HS-5 (cell line): ENCODE measurements at regions not wholly inside any gene's neighbourhood (a gene's known extent, or its start where the extent isn't known, plus 50 kb on each side); places are given as distances from the start of the nearest gene placed in this dataset.

Experiments
- DNase-seq: peaks from one replicate; pipeline ENCODE4 v3.0.0-alpha.2; 2012; ENCODE audit warnings: low read depth

DNA sequence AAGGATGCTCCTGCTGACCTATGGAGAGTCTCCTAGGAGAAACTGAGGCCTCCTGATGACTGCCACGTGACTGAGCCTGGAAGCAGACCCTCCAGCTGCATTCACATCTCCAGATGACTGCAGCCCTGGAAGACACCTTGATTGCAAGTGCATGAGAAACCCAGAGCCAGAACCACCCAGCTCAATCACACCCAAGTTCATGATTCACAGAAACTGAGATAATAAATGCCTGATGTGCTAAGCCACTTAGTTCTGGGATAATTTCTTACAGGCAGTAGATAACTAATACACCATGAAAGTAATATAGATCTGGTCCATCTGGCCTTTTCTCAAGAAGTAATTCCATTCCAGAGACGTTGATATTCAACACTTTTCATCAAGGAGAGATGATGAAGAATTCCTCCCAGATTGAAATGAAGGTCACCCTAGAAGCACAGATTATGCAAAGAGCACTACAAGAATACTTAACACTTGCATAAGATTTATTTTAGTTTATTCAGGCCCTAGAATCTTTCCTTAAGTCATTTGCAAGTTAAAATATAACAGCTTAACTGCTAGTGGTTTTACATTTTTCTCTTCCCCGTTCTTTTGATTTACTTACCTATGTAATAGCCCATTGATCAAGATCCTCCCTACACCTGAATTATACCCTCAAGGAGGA, 208.2 kb upstream of the INHBA start:
- DNase-seq, result no peak

DNA sequence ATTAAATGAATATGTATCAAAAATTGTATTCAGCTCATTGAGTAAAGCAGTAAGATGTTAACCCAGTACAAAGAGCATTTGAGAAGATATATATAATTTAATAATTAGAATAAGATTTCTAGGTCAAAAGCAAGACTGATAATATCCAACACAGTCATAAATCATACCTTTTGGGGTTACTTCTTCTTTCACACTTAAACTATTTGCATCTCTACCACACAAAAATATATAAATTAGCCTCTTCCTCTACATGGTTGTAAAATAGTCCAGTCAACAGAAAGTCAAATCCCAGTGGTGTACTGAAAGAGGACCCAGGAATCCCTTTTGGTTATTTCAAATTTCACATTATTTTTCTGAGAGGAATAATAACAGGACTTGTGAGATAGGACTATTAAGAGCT, 204.6 kb upstream of the INHBA start:
- DNase-seq, result no peak

DNA sequence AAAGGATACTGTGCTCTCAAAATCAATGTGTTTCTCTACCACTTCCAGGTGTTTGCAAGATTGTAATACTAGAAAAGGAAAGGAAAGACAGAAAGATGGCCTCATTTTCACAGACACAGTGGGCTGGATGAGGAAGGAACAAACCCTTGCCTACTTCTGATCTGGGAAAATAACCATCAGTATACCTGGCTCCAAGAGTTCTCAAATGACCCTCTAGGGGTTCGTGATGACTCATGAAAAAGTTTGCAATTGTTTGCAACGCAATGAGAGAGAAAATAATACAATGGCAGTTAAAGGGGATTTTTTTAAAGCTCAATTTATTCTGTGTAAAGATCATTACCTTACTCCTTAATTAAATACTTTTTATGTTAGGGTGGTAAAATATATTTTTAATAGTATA, 197.6 kb upstream of the INHBA start:
- no peak for DNase-seq

DNA sequence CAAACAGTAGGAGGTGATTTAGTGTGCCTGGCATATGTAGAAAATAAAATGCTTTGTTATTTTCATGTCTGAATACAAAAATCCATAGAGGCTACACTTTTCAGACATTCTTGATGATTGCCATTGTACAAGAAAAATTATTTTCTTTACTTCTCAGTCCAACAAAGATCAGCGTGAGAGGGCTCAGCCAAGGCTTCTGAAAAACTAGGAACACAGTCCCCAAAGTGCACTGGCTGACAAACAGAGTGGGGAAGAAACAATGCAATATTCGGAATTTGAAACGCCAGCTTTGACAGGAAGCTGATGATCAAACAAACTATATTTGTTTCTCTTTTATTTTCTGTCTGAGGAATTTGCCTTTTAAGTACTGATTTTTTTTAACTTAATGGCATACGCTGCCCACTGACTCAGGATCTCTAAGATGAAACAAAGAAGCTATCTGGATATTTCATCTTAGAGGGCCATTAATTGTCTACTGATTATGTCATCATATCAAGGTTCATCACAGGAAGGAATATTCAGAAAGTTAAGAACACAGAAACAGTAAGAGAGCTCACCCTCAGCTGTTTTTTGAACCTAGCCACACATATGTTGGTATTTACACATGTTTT, 197.0 kb upstream of the INHBA start:
- no peak for DNase-seq

- no peak for DNase-seq
These were observed 190.8 kb upstream of the INHBA start for GRCh38 chr7:41893656-41894055.

GRCh38 chr7:41892356-41893100, 189.6 kb upstream of the INHBA start:
- DNase-seq, result no peak

GRCh38 chr7:41891950-41892349, 189.1 kb upstream of the INHBA start:
- DNase-seq, result no peak

- no peak for DNase-seq
These were observed 187.9 kb upstream of the INHBA start for GRCh38 chr7:41890631-41891274.

- DNase-seq, result no peak
These were observed 186.6 kb upstream of the INHBA start for GRCh38 chr7:41889472-41889871.

DNA sequence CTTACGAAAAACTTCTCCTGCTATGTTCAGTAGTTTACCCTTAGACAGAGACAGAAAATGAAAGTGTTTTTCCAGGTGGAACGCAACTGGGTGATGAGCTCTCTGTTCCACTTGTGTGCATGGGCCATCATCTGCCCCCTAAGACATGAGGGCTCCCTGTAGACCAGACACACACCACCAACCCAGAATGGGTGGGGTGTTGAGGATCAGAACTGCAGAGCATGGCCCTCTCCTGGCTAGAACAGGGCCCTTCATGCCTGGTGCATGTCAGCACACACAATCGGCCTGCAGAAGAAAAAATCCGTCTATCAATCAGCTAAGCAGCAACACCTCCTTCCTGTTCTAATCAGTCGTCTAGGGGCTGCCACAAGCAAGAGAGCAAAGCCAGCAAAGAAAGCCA, 186.2 kb upstream of the INHBA start:
- DNase-seq, result no peak

- no peak for DNase-seq
These were observed 184.5 kb upstream of the INHBA start for GRCh38 chr7:41887416-41887815.

DNA sequence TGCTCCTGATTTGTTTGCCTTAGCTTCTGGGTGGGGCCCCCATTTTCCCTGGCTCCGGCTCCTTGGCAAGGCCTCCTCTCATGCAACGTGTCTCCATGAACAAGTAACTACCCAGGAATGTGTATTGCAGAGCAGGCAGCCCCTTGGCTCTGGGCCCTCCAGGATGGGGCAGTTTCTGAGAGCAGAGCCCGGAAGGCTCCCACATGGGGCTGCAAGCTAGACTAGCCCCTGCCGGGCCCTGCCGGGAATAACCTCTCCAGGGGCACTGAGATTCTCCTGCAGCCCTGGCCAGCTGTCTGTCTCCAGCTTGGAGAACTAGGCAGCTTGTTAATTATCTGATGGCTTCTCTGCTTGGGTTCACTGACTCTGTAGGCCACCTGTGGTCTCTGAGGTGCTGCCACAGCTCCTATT, 184.0 kb upstream of the INHBA start:
- DNase-seq, result peak; percentile 62

DNA sequence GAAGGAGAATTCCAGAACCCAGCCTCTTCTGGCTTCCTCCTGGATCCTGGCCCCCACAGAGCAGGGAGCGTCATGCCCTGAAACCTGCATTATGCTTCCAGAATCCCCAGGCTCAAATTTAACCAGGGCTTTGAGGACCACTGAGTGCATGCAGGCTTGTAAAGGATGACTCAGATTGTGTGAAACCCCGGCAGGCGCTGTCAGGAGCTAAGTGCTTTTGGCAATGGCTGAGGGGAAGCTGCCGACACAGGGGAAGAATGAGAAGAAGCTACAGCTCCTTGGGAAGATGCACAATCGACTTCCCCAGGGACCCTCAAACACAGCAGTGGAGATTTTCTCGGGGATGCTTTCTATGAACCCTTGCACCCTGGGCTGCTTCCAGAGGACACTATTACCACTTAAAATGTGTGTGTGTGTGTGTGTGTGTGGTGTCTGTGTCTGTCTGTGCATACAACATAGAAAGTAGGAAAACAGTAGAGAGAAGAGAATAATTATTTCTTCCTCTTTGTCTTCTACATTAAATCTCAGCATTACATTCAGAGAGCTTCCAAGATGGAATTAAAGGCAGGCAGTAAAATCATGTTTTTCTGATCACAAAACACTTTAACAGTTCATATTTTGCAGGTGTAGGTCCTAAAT, 183.5 kb upstream of the INHBA start:
- peak; percentile 76 for DNase-seq

GRCh38 chr7:41885748-41886147, 182.9 kb upstream of the INHBA start:
- DNase-seq, result no peak

GRCh38 chr7:41885078-41885477, 182.2 kb upstream of the INHBA start:
- no peak for DNase-seq

DNA sequence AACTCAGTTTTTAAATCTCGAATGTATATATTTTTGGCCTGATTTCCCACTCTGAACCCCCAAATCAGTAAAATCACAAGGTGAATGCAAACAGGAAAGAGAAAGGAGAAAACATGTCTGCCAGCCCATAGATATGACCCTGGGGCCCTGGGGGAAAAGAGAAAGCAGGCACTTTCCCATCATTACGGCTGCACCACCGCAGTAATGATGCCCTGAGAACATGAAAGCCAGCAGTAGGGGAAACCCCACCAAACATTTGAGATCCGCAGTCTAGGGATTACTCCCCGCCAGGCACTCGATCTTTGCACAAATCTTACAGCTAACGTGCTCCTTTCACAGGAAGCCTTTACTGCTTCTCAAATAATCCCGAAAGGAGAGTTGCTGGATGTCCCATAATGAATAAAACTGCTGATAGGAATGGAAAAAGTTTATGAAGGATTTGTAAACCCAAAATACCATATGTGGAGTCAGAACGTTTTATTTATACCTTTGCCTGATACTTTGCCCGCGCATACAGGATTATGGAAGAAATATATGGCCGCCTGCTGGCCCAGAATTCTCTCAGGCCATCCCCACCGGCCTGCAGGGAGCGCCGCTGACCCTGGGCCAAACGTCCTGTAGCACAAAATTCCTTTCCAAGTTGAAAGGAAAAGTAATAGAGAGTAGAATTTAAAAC, 180.0 kb upstream of the INHBA start:
- DNase-seq, result no peak

GRCh38 chr7:41882256-41882655, 179.4 kb upstream of the INHBA start:
- DNase-seq, result no peak

DNA sequence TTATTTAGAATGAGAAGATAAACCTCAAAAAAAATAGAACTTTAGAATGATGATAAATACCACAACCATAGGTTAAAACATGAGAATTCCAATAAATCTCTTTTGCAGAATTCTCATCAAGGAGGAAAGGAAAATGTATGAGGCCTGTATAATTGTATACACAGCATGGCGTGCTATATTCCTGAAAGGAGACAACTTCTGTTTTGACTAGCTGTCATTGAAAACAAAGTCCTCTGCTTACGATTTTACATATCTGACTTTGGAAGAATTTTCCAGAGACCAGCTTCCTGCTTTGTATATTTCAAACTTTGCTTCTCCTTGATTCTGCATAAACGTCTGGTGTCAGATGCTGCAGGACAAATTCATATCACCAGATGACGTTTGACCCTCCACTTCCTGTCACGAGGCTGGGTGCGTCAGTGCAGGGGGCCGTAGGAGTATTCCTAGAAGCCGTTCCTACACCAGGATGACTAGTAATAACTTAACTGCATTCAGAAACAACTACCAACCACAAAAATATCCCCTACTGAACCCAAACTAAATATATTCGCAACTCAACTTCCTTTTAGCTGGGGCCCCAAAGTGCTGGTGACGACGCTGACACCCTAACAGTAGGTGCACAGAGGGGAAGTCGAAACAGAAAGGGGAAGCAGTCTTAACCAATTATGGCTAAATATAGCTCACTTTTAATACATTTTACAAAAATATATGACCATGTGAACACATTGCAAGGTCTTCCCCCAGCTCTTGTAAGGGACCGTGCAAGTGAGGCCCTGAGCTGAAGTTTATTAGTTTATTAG, 178.6 kb upstream of the INHBA start:
- DNase-seq, result no peak

DNA sequence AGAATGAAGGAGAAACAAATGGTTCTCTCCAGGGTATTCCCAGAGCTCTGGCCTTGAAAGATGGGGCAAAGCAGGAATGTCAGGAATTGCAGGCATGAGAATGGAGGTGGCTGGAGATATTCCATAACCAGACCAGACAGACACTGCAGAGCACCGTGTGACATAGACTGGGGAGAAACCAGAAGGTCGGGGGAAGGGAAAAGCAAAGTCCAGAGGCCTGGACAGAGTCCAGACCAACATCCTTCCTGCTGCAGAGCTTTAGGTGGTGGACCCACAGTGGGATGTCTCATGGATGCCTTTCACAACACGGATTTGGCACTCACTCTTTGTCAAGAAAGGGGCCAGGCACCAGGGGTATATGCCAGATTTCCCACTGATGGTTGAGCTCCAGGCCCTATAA, 177.2 kb upstream of the INHBA start:
- peak; percentile 89 for DNase-seq

DNA sequence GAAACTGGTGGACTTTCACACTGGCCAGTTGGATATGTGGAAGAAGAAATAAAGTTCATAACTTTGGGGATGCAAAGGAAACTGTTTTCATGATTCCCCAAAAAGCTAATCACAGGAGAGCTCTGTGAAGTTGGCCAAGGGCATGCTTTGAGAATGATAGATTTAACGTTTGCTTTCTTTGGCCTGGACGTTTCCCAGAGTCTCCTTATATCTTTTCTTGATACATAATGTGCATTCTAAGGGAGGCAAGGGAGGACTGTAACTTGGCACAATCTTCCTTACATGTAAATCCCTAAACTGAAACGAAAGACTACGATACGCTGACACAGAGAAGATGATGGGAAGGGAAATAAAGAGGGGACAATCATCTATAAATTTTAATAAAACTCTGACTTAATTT, 176.5 kb upstream of the INHBA start:
- no peak for DNase-seq
